ENCODE measurements at regions not wholly inside any gene's neighbourhood (a gene's known extent, or its start where the extent isn't known, plus 50 kb on each side); places are given as distances from the start of the nearest gene placed in this dataset.
"Not testable (repeated sequence)": the region's sequence is repeated elsewhere in the genome, so short reads cannot be mapped to it uniquely, and the experiment has no call there.

DNA sequence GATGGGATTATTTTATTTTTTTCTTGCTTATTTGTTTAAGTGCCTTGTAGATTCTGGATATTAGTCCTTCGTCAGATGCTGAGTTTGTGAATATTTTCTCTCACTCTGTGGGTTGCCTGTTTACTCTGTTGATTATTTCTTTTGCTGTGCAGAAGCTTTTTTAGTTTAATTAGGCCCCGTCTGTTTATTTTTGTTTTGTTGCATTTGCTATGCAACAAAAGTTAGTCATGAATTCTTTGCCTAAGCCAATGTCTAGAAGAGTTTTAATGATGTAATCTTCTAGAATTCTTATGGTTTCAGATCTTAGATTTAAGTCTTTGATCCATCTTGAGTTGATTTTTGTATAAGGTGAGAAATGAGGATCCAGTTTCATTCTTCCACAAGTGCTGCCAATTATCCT lies 142.5 kb upstream of the FGF10 start:
- TF ChIP-seq SMAD3 (CRISPR knock-in tag; IDR thresholded peaks at IDR 0.05; ENCODE audit: borderline replicate concordance); CREM (CRISPR knock-in tag; IDR thresholded peaks at IDR 0.05); FOXP1 (CRISPR knock-in tag; IDR thresholded peaks at IDR 0.05; ENCODE audit: borderline replicate concordance); SP1 (CRISPR knock-in tag; conservative IDR thresholded peaks at IDR 0.05); NR1H2 (CRISPR knock-in tag; IDR thresholded peaks at IDR 0.05); ZNF138 (CRISPR knock-in tag; conservative IDR thresholded peaks at IDR 0.05): not testable (repeated sequence)
- TF ChIP-seq, protein P1, sequence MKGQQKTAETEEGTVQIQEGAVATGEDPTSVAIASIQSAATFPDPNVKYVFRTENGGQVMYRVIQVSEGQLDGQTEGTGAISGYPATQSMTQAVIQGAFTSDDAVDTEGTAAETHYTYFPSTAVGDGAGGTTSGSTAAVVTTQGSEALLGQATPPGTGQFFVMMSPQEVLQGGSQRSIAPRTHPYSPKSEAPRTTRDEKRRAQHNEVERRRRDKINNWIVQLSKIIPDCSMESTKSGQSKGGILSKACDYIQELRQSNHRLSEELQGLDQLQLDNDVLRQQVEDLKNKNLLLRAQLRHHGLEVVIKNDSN (CRISPR knock-in tag; IDR thresholded peaks at IDR 0.05) = not testable (repeated sequence)
- TF ChIP-seq, protein P2, sequence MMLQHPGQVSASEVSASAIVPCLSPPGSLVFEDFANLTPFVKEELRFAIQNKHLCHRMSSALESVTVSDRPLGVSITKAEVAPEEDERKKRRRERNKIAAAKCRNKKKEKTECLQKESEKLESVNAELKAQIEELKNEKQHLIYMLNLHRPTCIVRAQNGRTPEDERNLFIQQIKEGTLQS (CRISPR knock-in tag; conservative IDR thresholded peaks at IDR 0.05) = not testable (repeated sequence)
- TF ChIP-seq, protein P3, sequence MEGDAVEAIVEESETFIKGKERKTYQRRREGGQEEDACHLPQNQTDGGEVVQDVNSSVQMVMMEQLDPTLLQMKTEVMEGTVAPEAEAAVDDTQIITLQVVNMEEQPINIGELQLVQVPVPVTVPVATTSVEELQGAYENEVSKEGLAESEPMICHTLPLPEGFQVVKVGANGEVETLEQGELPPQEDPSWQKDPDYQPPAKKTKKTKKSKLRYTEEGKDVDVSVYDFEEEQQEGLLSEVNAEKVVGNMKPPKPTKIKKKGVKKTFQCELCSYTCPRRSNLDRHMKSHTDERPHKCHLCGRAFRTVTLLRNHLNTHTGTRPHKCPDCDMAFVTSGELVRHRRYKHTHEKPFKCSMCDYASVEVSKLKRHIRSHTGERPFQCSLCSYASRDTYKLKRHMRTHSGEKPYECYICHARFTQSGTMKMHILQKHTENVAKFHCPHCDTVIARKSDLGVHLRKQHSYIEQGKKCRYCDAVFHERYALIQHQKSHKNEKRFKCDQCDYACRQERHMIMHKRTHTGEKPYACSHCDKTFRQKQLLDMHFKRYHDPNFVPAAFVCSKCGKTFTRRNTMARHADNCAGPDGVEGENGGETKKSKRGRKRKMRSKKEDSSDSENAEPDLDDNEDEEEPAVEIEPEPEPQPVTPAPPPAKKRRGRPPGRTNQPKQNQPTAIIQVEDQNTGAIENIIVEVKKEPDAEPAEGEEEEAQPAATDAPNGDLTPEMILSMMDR (IDR thresholded peaks at IDR 0.05) = not testable (repeated sequence)
- TF ChIP-seq, protein P4, sequence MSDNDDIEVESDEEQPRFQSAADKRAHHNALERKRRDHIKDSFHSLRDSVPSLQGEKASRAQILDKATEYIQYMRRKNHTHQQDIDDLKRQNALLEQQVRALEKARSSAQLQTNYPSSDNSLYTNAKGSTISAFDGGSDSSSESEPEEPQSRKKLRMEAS (CRISPR knock-in tag; IDR thresholded peaks at IDR 0.05) = not testable (repeated sequence)
